Duodenal mucosa (tissue), 2 donors: ENCODE measurements at regions not wholly inside any gene's neighbourhood (a gene's known extent, or its start where the extent isn't known, plus 50 kb on each side); places are given as distances from the start of the nearest gene placed in this dataset.

Experiments used
- H3K27ac ChIP-seq: one replicate; pipeline ENCODE4 v1.7.0; 2013; ENCODE audit warnings: low read depth, low read length
- H3K27me3 ChIP-seq, 2 donors: one replicate each; pipeline ENCODE4 v1.7.0; 2013; ENCODE audit warnings: low read length in 2 of 2, control low read depth in 1 of 2; ENCODE audit not compliant: insufficient read depth in 2 of 2, control insufficient read depth in 1 of 2
- H3K36me3 ChIP-seq, 2 donors: one replicate each; pipeline ENCODE4 v1.7.0; 2013; ENCODE audit warnings: low read length in 2 of 2, control low read depth in 1 of 2; ENCODE audit not compliant: insufficient read depth in 2 of 2, control insufficient read depth in 1 of 2
- H3K4me1 ChIP-seq, 2 donors: one replicate each; pipeline ENCODE4 v1.7.0; 2013; ENCODE audit warnings: low read length in 2 of 2, control low read depth in 1 of 2; ENCODE audit not compliant: insufficient read depth in 2 of 2, control insufficient read depth in 1 of 2
- H3K4me3 ChIP-seq, 2 donors: one replicate each; pipeline ENCODE4 v1.7.0; 2013; ENCODE audit warnings: low read length in 2 of 2, low read depth in 1 of 2
- H3K9ac ChIP-seq, 2 donors: one replicate each; pipeline ENCODE4 v1.7.0; 2013; ENCODE audit warnings: low read length in 2 of 2, low read depth in 1 of 2
- H3K9me3 ChIP-seq, 2 donors: one replicate each; pipeline ENCODE4 v1.7.0; 2013; ENCODE audit warnings: low read length in 2 of 2, control low read depth in 1 of 2; ENCODE audit not compliant: control insufficient read depth in 1 of 2

DNA sequence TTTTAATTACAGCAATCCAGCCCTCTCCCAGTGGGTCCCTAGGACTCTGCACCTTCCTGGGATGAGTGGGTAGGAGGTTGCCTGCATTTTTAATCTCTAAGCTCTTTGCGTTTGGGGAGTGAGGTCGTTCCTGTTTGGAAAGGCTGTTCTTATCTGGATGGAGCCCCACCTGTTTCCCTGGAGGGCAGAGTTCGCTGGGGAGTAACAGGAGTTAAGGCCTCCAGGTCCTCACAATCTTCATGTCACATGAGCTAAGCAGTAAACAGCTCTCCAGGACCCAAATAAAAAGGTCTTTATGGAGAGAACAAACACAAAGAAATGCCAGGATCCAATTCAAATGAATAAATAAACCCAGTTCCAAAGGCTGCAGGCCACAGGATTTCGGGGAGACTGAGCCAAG lies 56.0 kb upstream of the RFLNA start:
- no peaks in the 10 kb centered on the region for H3K27me3 ChIP-seq
- peak overlapping the region in 1 of 2 donors; percentile 3 for H3K4me3 ChIP-seq
- no peak overlapping the region for H3K9ac ChIP-seq
- H3K9me3 ChIP-seq: peaks cover 0 to under 1% of the 10 kb centered on the region in 2 donors
- peak overlapping the region; percentile 44 for H3K27ac ChIP-seq
- no peaks in the 10 kb centered on the region for H3K36me3 ChIP-seq
- H3K4me1 ChIP-seq: peaks cover 19 to 33% of the 10 kb centered on the region in 2 donors

- Histone ChIP-seq H3K9ac (no peak overlapping the region), H3K9me3 (peaks cover 0 to 2% of the 10 kb centered on the region in 2 donors), H3K27ac (no peak overlapping the region), H3K36me3 (no peaks in the 10 kb centered on the region), H3K4me1 (peaks cover 19 to 30% of the 10 kb centered on the region in 2 donors), H3K27me3 (no peaks in the 10 kb centered on the region), H3K4me3 (no peak overlapping the region)
Measured at GRCh38 chr12:124240493-124240892, 54.4 kb upstream of the RFLNA start.

- Histone ChIP-seq H3K27ac (no peak overlapping the region), H3K4me3 (no peak overlapping the region), H3K36me3 (no peaks in the 10 kb centered on the region), H3K9me3 (peaks cover 3 to 5% of the 10 kb centered on the region in 2 donors), H3K4me1 (peaks cover 26 to 32% of the 10 kb centered on the region in 2 donors), H3K9ac (no peak overlapping the region), H3K27me3 (no peaks in the 10 kb centered on the region)
Measured at GRCh38 chr12:124241776-124242528, 52.9 kb upstream of the RFLNA start.

DNA sequence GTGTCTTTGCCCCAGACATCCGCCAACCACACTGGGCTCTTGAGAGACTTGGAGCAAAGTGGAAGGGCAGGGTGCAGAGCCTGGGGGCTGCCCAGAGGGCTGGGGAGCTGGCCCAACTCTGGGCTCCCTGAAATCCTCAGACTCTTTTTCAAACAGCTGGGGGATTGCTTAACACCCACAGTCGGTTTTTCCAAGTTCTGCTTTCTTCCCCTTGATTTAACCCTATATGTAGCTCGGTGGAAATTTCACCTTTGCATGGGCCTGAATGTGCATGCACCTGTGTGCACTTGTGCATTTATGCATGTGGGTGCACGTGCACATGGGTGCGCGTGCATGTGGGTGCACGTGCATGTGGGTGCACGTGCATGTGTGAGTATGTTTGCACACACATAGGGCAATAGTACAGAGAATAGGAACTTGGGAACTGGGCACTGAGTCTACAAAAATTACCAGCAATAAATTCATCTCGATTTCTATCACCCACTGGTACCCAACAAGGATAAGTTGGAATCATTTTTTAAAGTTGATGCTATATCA lies 52.3 kb upstream of the RFLNA start:
- H3K4me1 ChIP-seq: peaks cover 26 to 32% of the 10 kb centered on the region in 2 donors
- no peaks in the 10 kb centered on the region for H3K36me3 ChIP-seq

GRCh38 chr12:124243936-124244335 lies 51.0 kb upstream of the RFLNA start:
- Histone ChIP-seq H3K36me3 (no peaks in the 10 kb centered on the region), H3K27me3 (no peaks in the 10 kb centered on the region), H3K4me3 (no peak overlapping the region), H3K4me1 (peaks cover 19 to 24% of the 10 kb centered on the region in 2 donors), H3K9ac (no peak overlapping the region), H3K27ac (no peak overlapping the region), H3K9me3 (peaks cover 5 to 10% of the 10 kb centered on the region in 2 donors)

More for the DNA sequence above, 52.3 kb upstream of the RFLNA start:
- no peak overlapping the region for H3K27ac ChIP-seq
- no peak overlapping the region for H3K4me3 ChIP-seq
- no peaks in the 10 kb centered on the region for H3K27me3 ChIP-seq
- peaks cover 5 to 10% of the 10 kb centered on the region in 2 donors for H3K9me3 ChIP-seq
- H3K9ac ChIP-seq: no peak overlapping the region
